Ectodermal cell (in vitro differentiated cells): ENCODE measurements at regions not wholly inside any gene's neighbourhood (a gene's known extent, or its start where the extent isn't known, plus 50 kb on each side); places are given as distances from the start of the nearest gene placed in this dataset.
"Not testable (repeated sequence)": the region's sequence is repeated elsewhere in the genome, so short reads cannot be mapped to it uniquely, and the experiment has no call there.

ENCODE experiments used
- H3K27ac ChIP-seq: 2 replicates; pipeline ENCODE4 v1.7.0; 2013; ENCODE audit warnings: mild to moderate bottlenecking, low read depth, low read length; ENCODE audit not compliant: insufficient read depth, poor library complexity, severe bottlenecking
- H3K27me3 ChIP-seq: 2 replicates; pipeline ENCODE4 v1.7.0; 2013; ENCODE audit warnings: mild to moderate bottlenecking, low read length; ENCODE audit not compliant: insufficient read depth, control insufficient read depth, poor library complexity, severe bottlenecking
- H3K36me3 ChIP-seq: one replicate; pipeline ENCODE4 v1.7.0; 2013; ENCODE audit warnings: low read length; ENCODE audit not compliant: control insufficient read depth, insufficient read depth
- H3K4me1 ChIP-seq: one replicate; pipeline ENCODE4 v1.7.0; 2013; ENCODE audit warnings: low read length; ENCODE audit not compliant: control insufficient read depth, insufficient read depth
- H3K4me3 ChIP-seq: 2 replicates; pipeline ENCODE4 v1.7.0; 2013; ENCODE audit warnings: low read depth, low read length, control low read depth; ENCODE audit not compliant: insufficient read depth
- H3K9me3 ChIP-seq: 2 replicates; pipeline ENCODE4 v1.7.0; 2013; ENCODE audit warnings: mild to moderate bottlenecking, low read length, moderate library complexity; ENCODE audit not compliant: control insufficient read depth
- WGBS, 2 experiments: methylation state at CpG; one replicate each; pipeline ENCODE4 v1.1.7; 2013; ENCODE audit warnings: missing lambda C conversion rate in 2 of 2; 5-methylcytosine and 5-hydroxymethylcytosine counted together

GRCh38 chr11:23834306-23834705 is 662.5 kb upstream of the LUZP2 start:
- H3K4me3 ChIP-seq, H3K4me1 ChIP-seq, H3K27ac ChIP-seq, H3K27me3 ChIP-seq, H3K9me3 ChIP-seq, H3K36me3 ChIP-seq: not testable (repeated sequence)
- 88 to 96% methylated on average over 5 of the region's 5 CpGs for WGBS, 2 experiments

- H3K4me1 ChIP-seq: no peaks in the 10 kb centered on the region
- no peak overlapping the region for H3K27ac ChIP-seq
- H3K4me3 ChIP-seq: no peak overlapping the region
- WGBS, 2 experiments: 94 to 97% methylated on average over 1 of the region's 1 CpG
- no peaks in the 10 kb centered on the region for H3K27me3 ChIP-seq
- H3K9me3 ChIP-seq: no peaks in the 10 kb centered on the region
- H3K36me3 ChIP-seq: no peaks in the 10 kb centered on the region
Observed at GRCh38 chr11:23836981-23837380, 659.9 kb upstream of the LUZP2 start.

GRCh38 chr11:23840872-23841271 is 656.0 kb upstream of the LUZP2 start:
- Histone ChIP-seq H3K36me3 (no peaks in the 10 kb centered on the region), H3K4me1 (no peaks in the 10 kb centered on the region), H3K27ac (no peak overlapping the region), H3K9me3 (no peaks in the 10 kb centered on the region), H3K27me3 (no peaks in the 10 kb centered on the region), H3K4me3 (no peak overlapping the region)
- WGBS, 2 experiments: 97% methylated on average over 3 of the region's 3 CpGs; no CpG with 5 or more reads in 1 of the 2 experiments

GRCh38 chr11:23846902-23847422 is 649.9 kb upstream of the LUZP2 start:
- Histone ChIP-seq H3K4me1 (no peaks in the 10 kb centered on the region), H3K27me3 (no peaks in the 10 kb centered on the region), H3K36me3 (no peaks in the 10 kb centered on the region), H3K27ac (no peak overlapping the region), H3K4me3 (no peak overlapping the region), H3K9me3 (no peaks in the 10 kb centered on the region)
- 95 to 97% methylated on average over 5 of the region's 5 CpGs for WGBS, 2 experiments

GRCh38 chr11:23851216-23851615 is 645.6 kb upstream of the LUZP2 start:
- no peak overlapping the region for H3K27ac ChIP-seq
- 64 to 78% methylated on average over 1 of the region's 1 CpG for WGBS, 2 experiments
- no peaks in the 10 kb centered on the region for H3K36me3 ChIP-seq
- H3K4me1 ChIP-seq: no peaks in the 10 kb centered on the region
- H3K27me3 ChIP-seq: no peaks in the 10 kb centered on the region
- no peaks in the 10 kb centered on the region for H3K9me3 ChIP-seq
- H3K4me3 ChIP-seq: no peak overlapping the region

- Histone ChIP-seq H3K9me3 (no peaks in the 10 kb centered on the region), H3K4me1 (no peaks in the 10 kb centered on the region), H3K4me3 (no peak overlapping the region), H3K27me3 (no peaks in the 10 kb centered on the region), H3K36me3 (no peaks in the 10 kb centered on the region), H3K27ac (no peak overlapping the region)
- WGBS, 2 experiments: no CpG with 5 or more reads among the region's 1 CpG
Observed at GRCh38 chr11:23856654-23857053, 640.2 kb upstream of the LUZP2 start.

- Histone ChIP-seq H3K27ac (no peak overlapping the region), H3K27me3 (no peaks in the 10 kb centered on the region), H3K9me3 (no peaks in the 10 kb centered on the region), H3K36me3 (no peaks in the 10 kb centered on the region), H3K4me1 (no peaks in the 10 kb centered on the region), H3K4me3 (no peak overlapping the region)
Observed at GRCh38 chr11:23859087-23859486, 637.8 kb upstream of the LUZP2 start.

GRCh38 chr11:23861615-23862014 is 635.2 kb upstream of the LUZP2 start:
- Histone ChIP-seq H3K36me3 (no peaks in the 10 kb centered on the region), H3K9me3 (no peaks in the 10 kb centered on the region), H3K4me3 (no peak overlapping the region), H3K27me3 (no peaks in the 10 kb centered on the region), H3K27ac (no peak overlapping the region), H3K4me1 (no peaks in the 10 kb centered on the region)
- 94 to 98% methylated on average over 7 to 8 of the region's 9 CpGs for WGBS, 2 experiments

GRCh38 chr11:23865341-23865975 is 631.4 kb upstream of the LUZP2 start:
- no peaks in the 10 kb centered on the region for H3K4me1 ChIP-seq
- H3K9me3 ChIP-seq: no peaks in the 10 kb centered on the region
- no peak overlapping the region for H3K4me3 ChIP-seq
- no peak overlapping the region for H3K27ac ChIP-seq
- WGBS, 2 experiments: 89 to 97% methylated on average over 3 to 4 of the region's 4 CpGs
- H3K36me3 ChIP-seq: no peaks in the 10 kb centered on the region
- H3K27me3 ChIP-seq: no peaks in the 10 kb centered on the region

- WGBS, 2 experiments: 98 to 100% methylated on average over 1 of the region's 1 CpG
- no peaks in the 10 kb centered on the region for H3K9me3 ChIP-seq
Observed at GRCh38 chr11:23866641-23867040, 630.2 kb upstream of the LUZP2 start.

GRCh38 chr11:23869671-23870070 is 627.2 kb upstream of the LUZP2 start:
- Histone ChIP-seq H3K4me3 (no peak overlapping the region), H3K36me3 (no peaks in the 10 kb centered on the region)

More at GRCh38 chr11:23866641-23867040, 630.2 kb upstream of the LUZP2 start:
- Histone ChIP-seq H3K27me3 (no peaks in the 10 kb centered on the region), H3K27ac (no peak overlapping the region), H3K36me3 (no peaks in the 10 kb centered on the region), H3K4me3 (no peak overlapping the region), H3K4me1 (no peaks in the 10 kb centered on the region)

More at GRCh38 chr11:23869671-23870070, 627.2 kb upstream of the LUZP2 start:
- Histone ChIP-seq H3K27me3 (no peaks in the 10 kb centered on the region), H3K4me1 (no peaks in the 10 kb centered on the region), H3K27ac (no peak overlapping the region), H3K9me3 (no peaks in the 10 kb centered on the region)
- 100% methylated on average over 1 of the region's 2 CpGs; no CpG with 5 or more reads in 1 of the 2 experiments for WGBS, 2 experiments
